T-helper 2 cell (primary cell): ENCODE measurements at regions not wholly inside any gene's neighbourhood (a gene's known extent, or its start where the extent isn't known, plus 50 kb on each side); places are given as distances from the start of the nearest gene placed in this dataset.

Experiments
- DNase-seq, 5 experiments: peaks; one replicate each; pipeline versions ENCODE4 v3.0.0 to v3.0.0-alpha.2; 2012 to 2022

GRCh38 chr9:20040991-20041696 lies 252.3 kb upstream of the SLC24A2 start:
- no peak for DNase-seq

- no peak for DNase-seq
Measured at GRCh38 chr9:20037699-20038098, 248.9 kb upstream of the SLC24A2 start.

- no peak for DNase-seq
Measured at GRCh38 chr9:20033511-20033910, 244.7 kb upstream of the SLC24A2 start.

GRCh38 chr9:20032413-20033006 lies 243.7 kb upstream of the SLC24A2 start:
- no peak for DNase-seq

- DNase-seq: no peak
Measured at GRCh38 chr9:20031836-20032235, 243.0 kb upstream of the SLC24A2 start.

GRCh38 chr9:20030671-20031070 lies 241.8 kb upstream of the SLC24A2 start:
- no peak for DNase-seq

- no peak for DNase-seq
Measured at GRCh38 chr9:20030221-20030620, 241.4 kb upstream of the SLC24A2 start.

- no peak for DNase-seq
Measured at GRCh38 chr9:20028849-20029231, 240.0 kb upstream of the SLC24A2 start.

- DNase-seq: no peak
Measured at GRCh38 chr9:20028192-20028848, 239.5 kb upstream of the SLC24A2 start.

- no peak for DNase-seq
Measured at GRCh38 chr9:20023961-20024571, 235.2 kb upstream of the SLC24A2 start.

- no peak for DNase-seq
Measured at GRCh38 chr9:20023210-20023905, 234.5 kb upstream of the SLC24A2 start.

GRCh38 chr9:20022410-20022809 lies 233.6 kb upstream of the SLC24A2 start:
- DNase-seq: no peak

- no peak for DNase-seq
Measured at GRCh38 chr9:20016611-20017010, 227.8 kb upstream of the SLC24A2 start.

- peak in 1 of 5 experiments; percentile 40 for DNase-seq
Measured at GRCh38 chr9:20015427-20015931, 226.6 kb upstream of the SLC24A2 start.

GRCh38 chr9:20014168-20014567 lies 225.3 kb upstream of the SLC24A2 start:
- no peak for DNase-seq

- peak in 1 of 5 experiments; percentile 9 for DNase-seq
Measured at GRCh38 chr9:20012232-20012631, 223.4 kb upstream of the SLC24A2 start.

GRCh38 chr9:20009606-20010005 lies 220.8 kb upstream of the SLC24A2 start:
- no peak for DNase-seq

GRCh38 chr9:20002011-20002410 lies 213.2 kb upstream of the SLC24A2 start:
- peak in 1 of 5 experiments; percentile 32 for DNase-seq

- no peak for DNase-seq
Measured at GRCh38 chr9:20001058-20001457, 212.2 kb upstream of the SLC24A2 start.

- peak in 2 of 5 experiments; percentile 30 to 97 for DNase-seq
Measured at GRCh38 chr9:19999491-20000057, 210.7 kb upstream of the SLC24A2 start.

- peak in 1 of 5 experiments; percentile 51 for DNase-seq
Measured at GRCh38 chr9:19998823-19999455, 210.1 kb upstream of the SLC24A2 start.

GRCh38 chr9:19998153-19998552 lies 209.3 kb upstream of the SLC24A2 start:
- DNase-seq: peak in 1 of 5 experiments; percentile 74
